ENCODE measurements at regions not wholly inside any gene's neighbourhood (a gene's known extent, or its start where the extent isn't known, plus 50 kb on each side); places are given as distances from the start of the nearest gene placed in this dataset.
"Not testable (repeated sequence)": the region's sequence is repeated elsewhere in the genome, so short reads cannot be mapped to it uniquely, and the experiment has no call there.

DNA sequence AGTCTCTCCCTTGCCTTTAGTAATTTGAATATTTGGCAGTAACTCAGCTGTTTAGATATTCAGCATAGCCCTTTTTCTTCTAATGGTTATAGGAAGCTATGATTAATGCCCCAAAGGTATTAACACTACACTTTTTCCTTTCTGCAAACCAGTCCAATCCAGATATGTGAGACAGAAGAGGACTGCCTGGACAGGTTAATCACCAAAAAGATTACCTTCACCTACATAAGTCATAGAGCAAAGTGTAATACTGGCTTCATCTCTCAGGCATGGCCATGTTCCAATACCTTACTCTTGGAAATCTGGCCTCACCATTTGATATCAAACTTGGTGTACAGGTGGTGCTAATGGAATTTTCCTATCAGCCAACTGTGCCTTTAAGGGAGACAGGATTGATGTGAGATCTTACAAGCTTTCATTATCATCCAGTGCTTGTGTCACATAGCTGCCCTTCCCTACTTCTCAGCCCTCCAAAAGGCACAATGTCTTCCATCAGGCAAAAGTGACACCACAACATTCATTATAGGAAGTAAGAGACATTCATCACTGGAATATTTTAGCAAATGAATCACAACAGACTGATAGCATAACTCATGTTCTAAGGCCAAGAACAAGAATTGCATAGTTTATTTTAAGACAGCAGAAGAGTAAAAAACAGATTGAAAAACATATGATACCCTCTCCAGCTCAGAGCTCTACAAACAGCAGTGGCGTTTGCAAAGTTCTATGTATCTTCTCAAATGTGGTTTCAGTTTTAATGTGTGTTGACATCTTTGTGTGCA lies 91.2 kb upstream of the PAM start:
- DNase-seq (ENCODE audit: low spot score in 2 of 2) = no peak
- no peak for FAIRE-seq

DNA sequence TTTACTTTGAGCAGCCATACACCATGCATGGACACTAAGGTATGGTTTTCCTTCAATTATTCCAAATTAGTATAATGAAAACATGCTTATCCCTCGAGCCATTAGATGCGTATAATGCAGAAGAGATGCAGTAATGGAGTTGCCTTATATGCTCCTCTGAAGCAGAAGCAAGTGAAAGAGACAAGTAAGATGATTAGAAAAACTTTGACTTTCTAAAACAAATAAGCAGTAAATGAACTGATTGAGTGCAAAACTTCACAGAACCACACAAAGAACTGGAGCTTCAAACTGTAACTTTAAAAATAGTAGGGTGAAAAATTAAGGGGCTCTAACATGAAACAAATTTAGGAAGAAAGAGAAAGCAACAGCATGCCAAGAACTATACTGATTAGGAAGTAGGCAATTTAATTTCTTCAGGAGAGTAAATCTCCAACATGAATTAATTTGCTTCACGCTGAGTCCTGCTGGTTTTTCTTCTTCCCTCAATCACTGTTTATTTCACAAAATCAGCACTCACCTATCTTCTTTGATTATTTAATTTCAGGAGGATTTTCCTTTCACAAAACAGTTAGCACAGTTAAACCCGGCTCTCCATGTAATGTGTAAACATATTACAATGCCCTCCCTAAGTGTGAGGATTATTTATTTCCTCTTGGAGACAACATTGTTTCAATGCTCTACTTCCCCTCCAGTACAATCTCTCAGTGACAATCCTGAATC lies 90.3 kb upstream of the PAM start:
- no peak for DNase-seq (ENCODE audit: low spot score in 2 of 2)
- FAIRE-seq = no peak

DNA sequence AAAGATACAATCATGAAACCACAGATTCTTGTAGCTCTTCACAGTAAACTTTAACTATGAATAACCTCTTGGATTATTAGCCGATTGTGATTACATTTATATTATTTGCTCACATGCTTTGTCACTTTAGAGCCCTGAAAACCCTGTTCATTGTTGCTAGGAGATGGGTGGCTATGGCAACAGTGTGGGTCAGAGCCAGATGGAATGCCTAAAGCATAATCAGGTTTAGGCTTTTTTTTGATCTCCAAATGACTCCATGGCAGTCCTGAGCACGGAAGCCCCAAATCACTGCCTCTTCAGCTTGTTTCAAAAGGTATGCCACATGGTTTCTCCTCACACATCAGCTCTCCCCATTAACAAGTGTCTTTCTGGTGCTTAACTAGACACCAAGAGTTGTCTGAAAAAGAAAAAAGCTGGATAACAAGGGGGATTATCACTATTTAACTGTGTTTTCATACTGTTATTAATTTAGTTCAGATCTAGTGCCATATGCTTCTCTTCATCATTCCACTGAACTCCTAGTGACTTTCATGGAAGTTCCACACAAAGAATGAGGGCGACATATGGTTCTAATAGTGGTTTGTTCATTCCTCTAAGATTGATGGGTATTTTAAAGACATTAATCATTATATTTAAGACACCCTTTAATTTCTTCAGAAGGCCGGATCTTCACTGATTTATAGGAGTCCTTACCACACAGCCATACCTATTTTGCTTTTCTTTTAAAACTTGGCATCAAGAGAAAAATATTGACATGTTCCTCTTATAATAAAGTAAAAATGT lies 88.8 kb upstream of the PAM start:
- FAIRE-seq (no peak), DNase-seq (ENCODE audit: low spot score in 2 of 2) (no peak)

DNA sequence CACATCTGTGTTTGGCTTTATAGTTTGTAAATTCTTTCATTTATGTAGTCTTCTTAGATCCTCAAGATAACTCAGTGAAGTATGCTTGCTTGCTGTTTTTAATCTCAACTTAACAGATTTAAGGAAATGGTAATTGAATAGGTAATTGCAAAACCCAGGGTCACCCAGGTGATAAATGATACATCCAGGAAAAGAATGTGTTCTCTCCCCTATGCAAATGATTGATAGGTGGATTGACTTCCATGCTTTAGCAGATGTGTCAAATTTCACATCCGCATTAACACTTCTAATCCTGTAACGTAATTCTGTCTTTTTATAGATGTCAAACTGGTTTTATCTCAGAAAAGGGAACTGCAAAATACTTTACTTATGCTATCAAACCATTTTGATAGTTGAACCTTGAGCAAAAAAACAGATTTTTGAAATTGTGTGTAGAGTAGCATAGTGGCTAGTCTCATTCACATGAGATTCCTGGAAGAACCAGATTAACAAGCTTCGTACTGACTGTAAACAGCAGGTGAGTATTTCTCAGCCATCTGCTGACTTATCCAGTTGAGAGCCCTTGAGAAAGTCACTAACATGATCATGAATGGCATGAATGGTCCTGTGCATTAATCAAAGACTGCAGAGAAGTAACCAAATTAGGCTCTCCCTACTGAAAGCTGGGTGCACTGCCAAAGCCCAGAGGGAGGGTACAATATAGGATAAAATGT lies 86.7 kb upstream of the PAM start:
- no peak for FAIRE-seq
- DNase-seq (ENCODE audit: low spot score in 2 of 2) = no peak

DNA sequence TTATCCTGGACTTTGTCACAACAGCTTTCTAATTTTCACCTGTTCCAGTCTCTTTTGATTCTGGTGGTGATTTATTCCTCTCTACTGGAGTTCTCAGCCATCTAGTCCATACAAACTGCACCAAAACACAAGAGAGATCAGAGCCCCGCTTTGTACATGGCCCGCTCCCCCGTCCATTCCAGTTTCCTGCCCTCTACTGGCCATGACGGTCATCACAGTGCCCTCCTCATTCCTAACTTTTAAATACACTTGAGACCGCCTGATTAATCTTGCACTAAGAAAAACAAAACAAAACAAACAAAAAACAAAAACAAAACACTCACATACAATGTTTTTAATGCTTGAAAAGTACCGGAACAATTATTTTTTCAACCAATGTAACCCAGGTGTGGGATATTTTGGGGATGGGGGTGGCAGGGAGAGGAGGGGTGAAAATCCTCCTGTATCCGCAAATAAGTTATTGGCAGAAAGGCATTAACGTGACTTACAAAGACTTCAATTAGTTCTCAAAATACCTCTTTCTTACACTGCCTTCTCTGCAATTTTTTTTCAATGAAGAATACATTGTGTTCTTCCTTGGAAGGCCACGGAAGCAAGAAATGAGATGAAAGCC lies 84.8 kb upstream of the PAM start:
- no peak for DNase-seq (ENCODE audit: low spot score in 2 of 2)
- no peak for FAIRE-seq

DNA sequence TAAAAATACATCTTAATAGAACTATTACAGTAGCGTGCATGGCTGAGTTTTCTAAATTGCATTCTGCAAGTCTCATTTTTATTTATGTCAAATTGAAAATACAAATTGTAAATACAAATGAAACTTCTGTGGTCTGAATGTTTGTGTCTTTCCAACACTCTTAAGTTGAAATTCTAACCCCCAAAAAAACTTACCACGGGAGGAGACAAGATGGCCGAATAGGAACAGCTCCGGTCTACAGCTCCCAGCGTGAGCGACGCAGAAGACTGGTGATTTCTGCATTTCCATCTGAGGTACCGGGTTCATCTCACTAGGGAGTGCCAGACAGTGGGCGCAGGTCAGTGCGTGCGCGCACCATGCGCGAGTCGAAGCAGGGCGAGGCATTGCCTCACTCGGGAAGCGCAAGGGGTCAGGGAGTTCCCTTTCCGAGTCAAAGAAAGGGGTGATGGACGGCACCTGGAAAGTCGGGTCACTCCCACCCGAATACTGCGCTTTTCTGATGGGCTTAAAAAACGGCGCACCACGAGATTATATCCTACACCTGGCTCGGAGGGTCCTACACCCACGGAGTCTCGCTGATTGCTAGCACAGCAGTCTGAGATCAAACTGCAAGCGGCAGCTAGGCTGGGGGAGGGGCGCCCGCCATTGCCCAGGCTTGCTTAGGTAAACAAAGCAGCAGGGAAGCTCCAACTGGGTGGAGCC lies 83.9 kb upstream of the PAM start:
- DNase-seq (ENCODE audit: low spot score in 2 of 2); FAIRE-seq: not testable (repeated sequence)

DNA sequence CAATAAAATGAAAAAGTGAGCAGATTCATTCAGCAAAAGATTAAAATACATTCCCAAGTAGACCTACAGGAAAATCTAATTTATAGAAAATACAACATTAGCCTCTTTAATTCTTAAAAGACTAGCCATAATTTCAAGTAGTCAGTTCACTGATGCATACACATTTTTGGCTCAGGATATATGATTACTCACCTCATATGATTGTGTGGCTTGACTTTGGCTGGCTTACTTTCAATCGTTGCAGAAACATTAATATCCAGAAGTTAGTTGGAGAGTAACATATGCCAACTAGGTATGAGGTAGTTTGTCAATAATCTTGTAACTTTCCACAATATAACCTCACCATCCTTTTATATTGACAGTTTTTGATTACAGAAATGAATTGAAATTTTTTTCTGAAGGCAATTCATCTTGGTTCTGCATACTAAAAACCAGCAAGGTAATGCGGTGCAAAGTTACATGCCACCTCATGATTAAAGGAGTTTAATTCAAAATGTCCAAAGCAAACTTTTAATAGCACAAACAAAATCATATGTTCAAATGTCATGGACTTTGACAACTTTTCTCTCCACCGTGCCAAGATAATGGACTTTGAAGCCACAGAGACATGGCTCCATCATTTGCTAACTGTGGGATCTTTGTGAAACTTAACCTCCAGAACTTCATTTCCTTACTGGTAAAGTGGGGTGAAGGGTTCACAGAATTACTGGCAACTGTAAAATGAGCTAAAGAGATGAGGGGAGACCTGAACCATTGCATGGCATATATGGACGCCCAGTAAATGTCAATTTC lies 76.6 kb upstream of the PAM start:
- DNase-seq (ENCODE audit: low spot score in 2 of 2) (no peak), FAIRE-seq (no peak)

DNA sequence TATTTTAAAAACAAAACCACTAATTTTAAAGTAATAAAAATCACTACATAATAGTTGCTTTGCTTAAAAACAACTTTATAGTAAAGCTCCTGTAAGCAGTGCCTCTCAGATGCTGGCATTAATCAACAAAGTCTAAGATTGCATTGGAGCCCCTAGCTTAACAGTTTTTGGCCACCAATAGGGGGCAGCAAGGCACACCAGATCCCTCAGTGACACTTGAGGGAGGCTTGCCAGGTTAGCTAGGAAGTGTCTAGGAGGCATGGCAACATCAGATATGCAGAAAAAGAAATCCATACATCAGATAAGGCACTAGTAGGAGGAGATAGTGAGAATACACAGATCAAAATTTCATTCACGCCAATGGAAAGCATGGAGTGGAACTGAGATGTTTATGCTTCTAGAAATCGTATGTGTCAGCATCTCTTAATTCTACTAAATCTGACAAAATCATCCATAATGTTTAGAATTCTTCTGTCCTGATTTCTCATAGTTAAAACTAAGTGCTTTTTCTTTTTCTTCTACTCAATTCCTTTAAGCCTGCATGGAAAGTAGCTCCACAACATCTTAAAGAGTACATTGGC lies 73.6 kb upstream of the PAM start:
- FAIRE-seq (peak; percentile 43), DNase-seq (ENCODE audit: low spot score in 2 of 2) (peak; percentile 24 to 31)

DNA sequence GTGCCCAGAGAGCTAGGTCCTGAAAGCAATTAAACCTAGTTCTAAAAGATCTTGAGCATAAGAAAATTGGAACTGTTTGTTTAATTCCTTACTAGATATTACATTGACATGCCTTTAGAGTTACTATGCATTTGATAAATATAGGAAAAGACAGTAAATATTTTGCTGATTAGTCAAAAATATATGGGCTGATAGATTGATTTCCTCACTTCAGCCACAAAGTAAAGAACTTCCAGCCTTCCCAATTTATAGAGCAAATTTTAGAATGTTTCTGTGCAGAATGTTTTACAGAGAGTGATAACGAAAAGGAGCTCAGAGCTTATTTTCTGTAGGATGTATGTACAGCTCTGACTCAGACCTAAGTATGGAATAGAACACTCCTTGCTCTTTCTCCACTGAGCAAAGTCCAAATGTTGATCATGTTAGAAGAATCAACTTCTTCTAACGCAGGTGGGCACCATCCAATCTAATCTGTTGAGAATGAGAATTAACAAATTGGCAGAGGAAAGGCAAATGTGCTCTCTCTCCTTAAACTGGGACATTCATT lies 72.9 kb upstream of the PAM start:
- no peak for DNase-seq (ENCODE audit: low spot score in 2 of 2)
- no peak for FAIRE-seq

DNA sequence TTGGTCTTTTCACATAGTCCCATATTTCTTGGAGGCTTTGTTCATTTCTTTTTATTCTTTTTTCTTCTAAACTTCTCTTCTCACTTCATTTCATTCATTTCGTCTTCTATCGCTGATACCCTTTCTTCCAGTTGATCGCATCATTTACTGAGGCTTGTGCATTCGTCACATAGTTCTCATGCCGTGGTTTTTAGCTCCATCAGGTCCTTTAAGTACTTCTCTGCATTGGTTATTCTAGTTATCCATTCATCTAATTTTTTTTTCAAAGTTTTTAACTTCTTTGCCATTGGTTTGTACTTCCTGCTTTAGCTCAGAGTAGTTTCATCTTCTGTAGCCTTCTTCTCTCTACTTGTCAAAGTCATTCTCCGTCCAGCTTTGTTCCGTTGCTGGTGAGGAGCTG lies 67.0 kb upstream of the PAM start:
- FAIRE-seq; DNase-seq (ENCODE audit: low spot score in 2 of 2): not testable (repeated sequence)

DNA sequence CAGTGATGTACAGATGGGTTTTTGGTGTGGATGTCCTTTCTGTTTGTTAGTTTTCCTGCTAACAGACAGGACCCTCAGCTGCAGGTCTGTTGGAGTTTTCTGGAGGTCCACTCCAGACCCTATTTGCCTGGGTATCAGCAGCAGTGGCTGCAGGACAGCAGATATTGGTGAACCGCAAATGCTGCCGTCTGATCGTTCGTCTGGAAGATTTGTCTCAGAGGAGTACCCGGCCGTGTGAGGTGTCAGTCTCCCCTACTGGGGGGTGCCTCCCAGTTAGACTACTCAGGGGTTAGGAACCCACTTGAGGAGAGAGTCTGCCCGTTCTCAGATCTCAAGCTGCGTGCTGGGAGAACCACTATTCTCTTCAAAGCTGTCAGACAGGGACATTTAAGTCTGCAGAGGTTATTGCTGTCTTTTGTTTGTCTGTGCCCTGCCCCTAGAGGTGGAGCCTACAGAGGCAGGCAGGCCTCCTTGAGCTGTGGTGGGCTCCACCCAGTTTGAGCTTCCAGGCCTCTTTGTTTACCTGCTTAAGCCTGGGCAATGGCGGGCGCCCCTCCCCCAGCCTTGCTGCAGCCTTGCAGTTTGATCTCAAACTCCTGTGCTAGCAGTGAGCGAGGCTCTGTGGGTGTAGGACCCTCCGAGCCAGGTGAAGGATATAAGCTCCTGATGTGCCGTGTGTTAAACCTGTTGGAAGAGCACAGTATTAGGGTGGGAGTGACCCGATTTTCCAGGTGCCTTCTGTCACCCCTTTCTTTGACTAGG lies 66.3 kb upstream of the PAM start:
- FAIRE-seq; DNase-seq (ENCODE audit: low spot score in 2 of 2): not testable (repeated sequence)

DNA sequence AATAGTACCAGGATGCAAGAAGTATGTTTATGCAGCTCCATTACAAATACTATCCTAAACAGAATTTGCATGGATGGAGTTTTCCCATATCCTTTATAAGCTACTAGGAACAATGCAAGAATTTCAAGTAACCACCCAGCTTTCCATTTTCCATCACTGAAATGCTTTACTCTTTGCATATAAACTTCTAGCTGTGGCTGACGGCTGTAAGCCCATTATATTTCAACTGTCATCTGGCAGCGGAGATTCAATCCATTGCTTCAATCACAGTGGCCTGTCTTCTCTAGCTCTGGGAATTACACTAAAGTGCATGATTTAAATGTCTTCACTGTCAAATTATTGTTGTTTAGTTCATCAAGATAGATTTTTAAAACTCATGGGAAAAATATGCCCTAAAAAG lies 64.2 kb upstream of the PAM start:
- DNase-seq (ENCODE audit: low spot score in 2 of 2) (no peak), FAIRE-seq (no peak)

DNA sequence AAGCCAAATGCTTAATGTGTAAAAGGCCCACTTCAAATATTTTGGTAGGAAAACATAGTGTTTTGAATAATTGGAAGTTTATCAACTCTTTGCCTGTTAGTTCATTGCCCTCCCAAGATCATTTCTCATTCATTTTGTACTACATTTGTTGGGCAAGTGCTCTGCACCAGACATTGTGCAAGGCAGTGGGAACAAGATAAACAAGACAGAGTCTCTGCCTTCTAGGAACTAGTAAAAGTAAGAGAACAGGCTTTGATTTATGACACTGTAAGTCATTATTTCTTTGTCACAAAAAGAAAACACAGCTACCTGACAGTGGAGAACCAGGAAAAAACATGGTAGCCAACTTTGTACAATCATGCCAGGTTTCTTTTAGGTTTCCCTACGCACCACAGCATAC lies 63.7 kb upstream of the PAM start:
- DNase-seq (ENCODE audit: low spot score in 2 of 2) (no peak), FAIRE-seq (no peak)

DNA sequence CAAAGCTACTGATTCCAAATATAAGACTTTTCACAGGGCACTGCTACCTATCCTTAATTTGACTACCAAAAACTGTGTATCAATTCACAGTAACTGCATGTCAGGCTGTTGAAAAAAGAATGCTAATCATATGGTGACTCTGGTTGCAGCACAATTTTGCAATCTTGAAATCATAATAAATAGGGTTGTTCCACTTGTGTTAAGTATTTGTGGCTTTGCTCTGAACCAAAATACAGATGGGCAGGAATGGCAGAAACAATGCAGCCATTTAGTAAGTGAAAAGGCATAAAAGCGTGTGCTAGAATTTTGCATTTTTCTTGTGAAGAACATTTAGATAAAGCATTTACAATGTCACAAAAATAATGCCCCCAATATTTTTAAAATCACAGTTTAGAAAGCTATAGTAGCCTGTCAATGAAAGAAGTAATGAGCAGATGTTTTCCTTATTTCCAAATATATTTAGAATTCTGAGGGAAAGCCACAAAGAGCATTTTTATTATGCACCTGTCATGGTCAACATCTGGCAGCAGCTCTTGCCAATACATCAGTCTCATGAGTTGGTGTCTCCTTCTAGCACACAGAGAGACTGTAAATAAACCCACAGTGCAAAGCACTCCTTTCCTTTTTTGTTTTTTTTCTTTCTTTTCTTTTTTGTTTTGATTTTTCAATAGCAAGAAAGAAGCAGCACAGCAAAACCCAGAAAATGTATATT lies 54.8 kb upstream of the PAM start:
- DNase-seq (ENCODE audit: low spot score in 2 of 2) (no peak), FAIRE-seq (no peak)

DNA sequence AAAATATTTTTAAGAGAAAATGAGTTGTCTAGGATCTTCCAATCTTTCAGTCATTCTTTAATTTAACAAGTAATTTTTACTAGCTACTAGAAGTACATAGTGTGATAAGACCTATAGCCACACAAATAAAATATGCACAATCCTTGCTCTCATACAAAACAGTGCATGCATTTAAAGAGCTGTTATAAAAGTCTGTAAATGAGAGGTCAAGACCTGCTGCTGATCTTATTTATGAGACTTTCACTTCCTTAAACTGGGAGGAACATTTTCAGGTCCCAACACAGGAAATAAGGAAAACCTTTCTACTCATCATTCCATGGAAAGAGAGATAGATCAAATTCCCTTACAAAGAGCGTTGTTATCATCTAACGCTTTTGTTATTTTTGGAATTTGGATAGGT lies 54.2 kb upstream of the PAM start:
- FAIRE-seq = no peak
- DNase-seq (ENCODE audit: low spot score in 2 of 2) = no peak

DNA sequence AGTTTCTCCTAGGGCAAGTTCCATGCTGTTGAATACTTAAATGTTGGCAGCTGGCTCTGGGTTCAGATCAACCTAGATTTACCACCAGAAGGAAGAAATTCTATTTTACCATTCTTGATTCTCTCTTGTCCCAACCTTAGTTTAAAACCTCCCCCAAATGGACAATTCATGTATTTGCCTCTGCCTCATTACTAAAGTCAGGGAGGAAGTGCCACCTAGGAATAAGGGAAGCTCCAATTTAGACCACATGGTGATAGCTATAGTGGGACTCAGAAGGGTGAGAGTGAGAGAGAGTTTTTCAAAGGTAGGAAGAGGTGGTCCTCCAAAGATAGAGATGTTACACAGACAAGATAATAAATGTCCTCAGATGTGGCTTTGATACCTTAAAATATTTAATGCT lies 53.4 kb upstream of the PAM start:
- no peak for DNase-seq (ENCODE audit: low spot score in 2 of 2)

More for the DNA sequence above, 53.4 kb upstream of the PAM start:
- FAIRE-seq = no peak

Measured in frontal cortex (tissue), 3 donors.